SK-N-SH treated with all-trans-retinoic acid at 6 μM for 48 hours (cell line): ENCODE measurements at regions not wholly inside any gene's neighbourhood (a gene's known extent, or its start where the extent isn't known, plus 50 kb on each side); places are given as distances from the start of the nearest gene placed in this dataset.
A peak's percentile ranks its signal among the peaks of the same experiment; 100 is the strongest.

Source experiments
- ATAC-seq: fragments of 200-7000 bp; cut with Tn5 transposase; 3 replicates; pipeline ENCODE4 v1.9.1; 2020; ENCODE audit warnings: mild to moderate bottlenecking, moderate library complexity
- ARNTL ChIP-seq: fragments of 450-650 bp; formaldehyde crosslinking; IDR thresholded peaks from 2 replicates; pipeline ENCODE4 v1.5.0; 2020; ENCODE audit warnings: low read depth, mild to moderate bottlenecking, moderate library complexity, borderline replicate concordance
- BACH2 ChIP-seq: fragments of 250-450 bp; sonication (Bioruptor Pico); IDR thresholded peaks from 2 replicates; pipeline ENCODE4 v1.9.0; 2021; ENCODE audit warnings: mild to moderate bottlenecking, borderline replicate concordance
- CREB5 ChIP-seq: fragments of 250-450 bp; sonication (Bioruptor Pico); IDR thresholded peaks from 2 replicates; pipeline ENCODE4 v1.5.1; 2020; ENCODE audit warnings: low read depth, mild to moderate bottlenecking, moderate library complexity
- CSDC2 ChIP-seq: fragments of 250-450 bp; sonication (Bioruptor Pico); IDR thresholded peaks from 2 replicates; pipeline ENCODE4 v1.5.0; 2020; ENCODE audit warnings: mild to moderate bottlenecking, moderate library complexity
- ESRRG ChIP-seq: fragments of 250-450 bp; sonication (Bioruptor Pico); IDR thresholded peaks from 2 replicates; pipeline ENCODE4 v1.6.1; 2021; ENCODE audit warnings: mild to moderate bottlenecking
- GLIS3 ChIP-seq: fragments of 250-450 bp; sonication (Bioruptor Pico); IDR thresholded peaks from 2 replicates; pipeline ENCODE4 v1.5.0; 2020; ENCODE audit warnings: mild to moderate bottlenecking, moderate library complexity
- ISL1 ChIP-seq: fragments of 250-450 bp; sonication (Bioruptor Pico); IDR thresholded peaks from 2 replicates; pipeline ENCODE4 v2.1.2; 2022; ENCODE audit warnings: mild to moderate bottlenecking, moderate library complexity
- OSR1 ChIP-seq: fragments of 250-450 bp; sonication (Bioruptor Pico); IDR thresholded peaks from 2 replicates; pipeline ENCODE4 v1.8.0; 2022; ENCODE audit warnings: moderate library complexity, mild to moderate bottlenecking, inconsistent platforms
- PPARA ChIP-seq: fragments of 250-450 bp; sonication (Bioruptor Pico); IDR thresholded peaks from 2 replicates; pipeline ENCODE4 v1.5.0; 2020; ENCODE audit warnings: mild to moderate bottlenecking, borderline replicate concordance
- RARB ChIP-seq: fragments of 250-450 bp; sonication (Bioruptor Pico); IDR thresholded peaks from 2 replicates; pipeline ENCODE4 v1.8.0; 2021; ENCODE audit warnings: mild to moderate bottlenecking, moderate library complexity
- SNAI2 ChIP-seq: fragments of 250-450 bp; sonication (Bioruptor Pico); IDR thresholded peaks from 2 replicates; pipeline ENCODE4 v1.5.0; 2020; ENCODE audit warnings: mild to moderate bottlenecking, moderate library complexity
- TCF4 ChIP-seq: fragments of 250-450 bp; sonication (Bioruptor Pico); IDR thresholded peaks from 2 replicates; pipeline ENCODE4 v1.8.0; 2021; ENCODE audit warnings: mild to moderate bottlenecking, moderate library complexity, borderline replicate concordance
- ZC3H10 ChIP-seq: fragments of 250-450 bp; sonication (Bioruptor Pico); IDR thresholded peaks from 2 replicates; pipeline ENCODE4 v1.5.1; 2021; ENCODE audit warnings: mild to moderate bottlenecking, moderate library complexity
- ZFP3 ChIP-seq: fragments of 250-450 bp; sonication (Bioruptor Pico); IDR thresholded peaks from 2 replicates; pipeline ENCODE4 v1.5.0; 2020; ENCODE audit warnings: mild to moderate bottlenecking, moderate library complexity
- ZFP30 ChIP-seq: fragments of 450-650 bp; formaldehyde crosslinking; IDR thresholded peaks from 2 replicates; pipeline ENCODE4 v1.5.0; 2022; ENCODE audit warnings: mild to moderate bottlenecking, moderate library complexity
- ZNF565 ChIP-seq: fragments of 450-650 bp; formaldehyde crosslinking; conservative IDR thresholded peaks from 2 replicates; pipeline ENCODE4 v1.5.0; 2020; ENCODE audit warnings: low read depth, mild to moderate bottlenecking, moderate library complexity
- ZNF70 ChIP-seq: fragments of 450-650 bp; formaldehyde crosslinking; IDR thresholded peaks from 2 replicates; pipeline ENCODE4 v1.5.0; 2020; ENCODE audit warnings: mild to moderate bottlenecking, moderate library complexity
- ZNF8 ChIP-seq: fragments of 450-650 bp; formaldehyde crosslinking; IDR thresholded peaks from 2 replicates; pipeline ENCODE4 v1.5.0; 2020; ENCODE audit warnings: mild to moderate bottlenecking, moderate library complexity
- TF ChIP-seq, protein P1 (sequence below): fragments of 250-450 bp; sonication (Bioruptor Pico); IDR thresholded peaks from 2 replicates; pipeline ENCODE4 v1.5.1; 2021; ENCODE audit warnings: mild to moderate bottlenecking, moderate library complexity
- TF ChIP-seq, protein P2 (sequence below): fragments of 250-450 bp; sonication (Bioruptor Pico); IDR thresholded peaks from 2 replicates; pipeline ENCODE4 v1.8.0; 2020; ENCODE audit warnings: mild to moderate bottlenecking, moderate library complexity, borderline replicate concordance

GRCh38 chr1:181313466-181313865, 169.9 kb upstream of the CACNA1E start:
- no peak for ATAC-seq
- no peak for TF ChIP-seq RARB (CRISPR knock-in tag)
- TF ChIP-seq, all 23 proteins: peak for 0

- ATAC-seq = no peak
- no peak for TF ChIP-seq PPARA
- TF ChIP-seq, protein P1, sequence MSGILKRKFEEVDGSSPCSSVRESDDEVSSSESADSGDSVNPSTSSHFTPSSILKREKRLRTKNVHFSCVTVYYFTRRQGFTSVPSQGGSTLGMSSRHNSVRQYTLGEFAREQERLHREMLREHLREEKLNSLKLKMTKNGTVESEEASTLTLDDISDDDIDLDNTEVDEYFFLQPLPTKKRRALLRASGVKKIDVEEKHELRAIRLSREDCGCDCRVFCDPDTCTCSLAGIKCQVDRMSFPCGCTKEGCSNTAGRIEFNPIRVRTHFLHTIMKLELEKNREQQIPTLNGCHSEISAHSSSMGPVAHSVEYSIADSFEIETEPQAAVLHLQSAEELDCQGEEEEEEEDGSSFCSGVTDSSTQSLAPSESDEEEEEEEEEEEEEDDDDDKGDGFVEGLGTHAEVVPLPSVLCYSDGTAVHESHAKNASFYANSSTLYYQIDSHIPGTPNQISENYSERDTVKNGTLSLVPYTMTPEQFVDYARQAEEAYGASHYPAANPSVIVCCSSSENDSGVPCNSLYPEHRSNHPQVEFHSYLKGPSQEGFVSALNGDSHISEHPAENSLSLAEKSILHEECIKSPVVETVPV (CRISPR knock-in tag) = no peak
- TF ChIP-seq ZNF565 (CRISPR knock-in tag) = no peak
- no peak for TF ChIP-seq OSR1 (CRISPR knock-in tag)
- TF ChIP-seq RARB (CRISPR knock-in tag) = no peak
- TF ChIP-seq ESRRG (CRISPR knock-in tag) = no peak
- TF ChIP-seq ARNTL (CRISPR knock-in tag) = no peak
- no peak for TF ChIP-seq TCF4 (CRISPR knock-in tag)
- no peak for TF ChIP-seq ZNF8 (CRISPR knock-in tag)
- TF ChIP-seq ZNF70 (CRISPR knock-in tag) = no peak
- no peak for TF ChIP-seq GLIS3 (CRISPR knock-in tag)
- TF ChIP-seq SNAI2 (CRISPR knock-in tag) = no peak
- no peak for TF ChIP-seq BACH2 (CRISPR knock-in tag)
- TF ChIP-seq ZFP30 (CRISPR knock-in tag) = no peak
Measured at GRCh38 chr1:181314010-181314409, 169.3 kb upstream of the CACNA1E start.

DNA sequence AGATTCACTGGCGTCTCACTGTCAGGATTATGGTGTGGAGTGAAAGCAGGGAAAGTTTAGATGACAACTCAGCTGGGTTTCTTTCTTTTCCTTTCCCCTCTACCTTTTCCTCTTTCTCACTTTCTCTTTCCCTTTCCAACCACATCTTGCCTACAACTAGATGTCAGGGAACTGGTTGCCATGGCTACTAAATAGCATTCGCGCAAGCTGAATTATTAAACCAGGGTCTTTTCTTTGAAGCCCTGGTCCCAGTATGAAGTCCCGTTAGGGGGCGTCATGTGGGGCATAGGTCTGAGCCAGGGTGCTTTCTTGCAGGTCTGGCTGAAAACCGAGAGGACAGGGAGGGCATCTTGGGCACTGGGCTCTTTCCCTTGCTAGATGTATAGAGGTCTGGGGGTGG, 168.4 kb upstream of the CACNA1E start:
- TF ChIP-seq, protein P1 (CRISPR knock-in tag) = no peak
- no peak for TF ChIP-seq ESRRG (CRISPR knock-in tag)
- no peak for TF ChIP-seq RARB (CRISPR knock-in tag)
- no peak for TF ChIP-seq ZNF565 (CRISPR knock-in tag)
- TF ChIP-seq ISL1 (CRISPR knock-in tag) = no peak
- TF ChIP-seq ZNF8 (CRISPR knock-in tag) = no peak
- TF ChIP-seq ARNTL (CRISPR knock-in tag) = no peak
- TF ChIP-seq, protein P2, sequence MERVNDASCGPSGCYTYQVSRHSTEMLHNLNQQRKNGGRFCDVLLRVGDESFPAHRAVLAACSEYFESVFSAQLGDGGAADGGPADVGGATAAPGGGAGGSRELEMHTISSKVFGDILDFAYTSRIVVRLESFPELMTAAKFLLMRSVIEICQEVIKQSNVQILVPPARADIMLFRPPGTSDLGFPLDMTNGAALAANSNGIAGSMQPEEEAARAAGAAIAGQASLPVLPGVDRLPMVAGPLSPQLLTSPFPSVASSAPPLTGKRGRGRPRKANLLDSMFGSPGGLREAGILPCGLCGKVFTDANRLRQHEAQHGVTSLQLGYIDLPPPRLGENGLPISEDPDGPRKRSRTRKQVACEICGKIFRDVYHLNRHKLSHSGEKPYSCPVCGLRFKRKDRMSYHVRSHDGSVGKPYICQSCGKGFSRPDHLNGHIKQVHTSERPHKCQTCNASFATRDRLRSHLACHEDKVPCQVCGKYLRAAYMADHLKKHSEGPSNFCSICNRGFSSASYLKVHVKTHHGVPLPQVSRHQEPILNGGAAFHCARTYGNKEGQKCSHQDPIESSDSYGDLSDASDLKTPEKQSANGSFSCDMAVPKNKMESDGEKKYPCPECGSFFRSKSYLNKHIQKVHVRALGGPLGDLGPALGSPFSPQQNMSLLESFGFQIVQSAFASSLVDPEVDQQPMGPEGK (CRISPR knock-in tag) = no peak
- TF ChIP-seq OSR1 (CRISPR knock-in tag) = no peak
- TF ChIP-seq BACH2 (CRISPR knock-in tag) = no peak
- no peak for TF ChIP-seq SNAI2 (CRISPR knock-in tag)
- TF ChIP-seq ZC3H10 (CRISPR knock-in tag) = no peak
- TF ChIP-seq ZNF70 (CRISPR knock-in tag) = no peak
- TF ChIP-seq GLIS3 (CRISPR knock-in tag) = no peak
- TF ChIP-seq ZFP30 (CRISPR knock-in tag) = no peak
- TF ChIP-seq PPARA = no peak
- TF ChIP-seq CSDC2 (CRISPR knock-in tag) = no peak
- TF ChIP-seq ZFP3 (CRISPR knock-in tag) = no peak
- no peak for TF ChIP-seq CREB5 (CRISPR knock-in tag)
- TF ChIP-seq, all 23 proteins: peak for 0
- ATAC-seq = no peak

GRCh38 chr1:181317261-181317930, 165.9 kb upstream of the CACNA1E start:
- ATAC-seq = peak; percentile 21; the same call in 1 of the 3 replicates
- no peak for TF ChIP-seq CREB5 (CRISPR knock-in tag)
- TF ChIP-seq CSDC2 (CRISPR knock-in tag) = no peak
- TF ChIP-seq ZFP3 (CRISPR knock-in tag) = no peak
- TF ChIP-seq RARB (CRISPR knock-in tag) = no peak
- TF ChIP-seq, protein P1 (CRISPR knock-in tag) = no peak
- TF ChIP-seq ZNF8 (CRISPR knock-in tag) = no peak
